ENCODE measurements at regions not wholly inside any gene's neighbourhood (a gene's known extent, or its start where the extent isn't known, plus 50 kb on each side); places are given as distances from the start of the nearest gene placed in this dataset.

DNA sequence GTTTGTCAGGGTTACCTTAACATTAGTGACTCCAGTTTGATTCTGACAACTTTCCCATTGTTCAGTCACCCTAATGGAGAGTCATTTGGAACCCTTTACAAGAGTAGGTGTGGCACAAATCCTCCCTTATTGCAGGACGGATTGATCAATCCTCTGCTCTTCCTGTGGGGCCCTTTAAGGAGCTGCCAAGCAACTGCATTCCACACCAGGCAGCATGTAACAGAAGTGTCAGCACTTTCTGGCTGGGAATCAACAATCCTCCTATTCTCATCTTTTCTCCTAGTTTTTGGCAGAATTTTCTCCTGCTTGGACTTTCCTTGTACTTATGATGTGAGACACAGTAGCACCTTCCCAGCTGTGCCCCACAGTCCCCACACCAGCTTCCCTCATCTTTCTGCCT is 177.8 kb downstream of the ST6GAL2 start:
- no peak for DNase-seq (ENCODE audit: low read depth)

DNA sequence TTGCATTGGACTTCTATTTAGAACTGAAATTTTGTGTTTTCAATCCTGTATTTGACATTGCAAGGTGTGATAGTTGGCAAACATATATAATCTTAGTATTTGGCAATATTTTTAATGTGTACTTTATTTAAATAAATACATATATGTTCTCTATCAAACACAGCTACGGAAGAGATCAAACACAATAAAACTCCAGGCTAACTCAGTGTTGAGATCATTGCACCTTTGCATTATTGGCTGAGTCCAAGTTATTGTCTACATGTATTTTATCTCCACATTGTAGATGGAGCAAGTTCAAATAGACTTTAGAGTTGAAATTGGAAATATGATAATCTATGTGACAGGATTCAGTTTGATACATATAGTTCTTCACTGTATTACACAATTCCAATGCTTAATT is 176.7 kb downstream of the ST6GAL2 start:
- DNase-seq (ENCODE audit: low read depth): no peak

DNA sequence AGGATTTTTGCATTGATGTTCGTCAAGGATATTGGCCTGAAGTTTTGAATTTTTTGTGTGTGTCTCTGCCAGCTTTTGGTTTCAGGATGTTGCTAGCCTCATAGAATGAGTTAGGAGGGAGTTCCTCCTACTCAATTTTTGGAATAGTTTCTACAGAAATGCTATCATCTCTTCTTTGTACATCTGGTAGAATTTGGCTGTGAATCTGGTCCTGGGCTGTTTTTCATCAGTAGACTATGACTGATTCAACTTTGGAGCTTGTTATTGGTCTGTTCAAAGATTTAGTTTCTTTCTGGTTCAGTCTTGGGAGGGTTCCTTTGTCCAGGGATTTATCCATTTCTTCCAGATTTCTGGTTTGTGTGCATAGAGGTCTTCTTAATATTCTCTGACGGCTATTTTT is 166.7 kb downstream of the ST6GAL2 start:
- DNase-seq (ENCODE audit: low read depth): no peak

DNA sequence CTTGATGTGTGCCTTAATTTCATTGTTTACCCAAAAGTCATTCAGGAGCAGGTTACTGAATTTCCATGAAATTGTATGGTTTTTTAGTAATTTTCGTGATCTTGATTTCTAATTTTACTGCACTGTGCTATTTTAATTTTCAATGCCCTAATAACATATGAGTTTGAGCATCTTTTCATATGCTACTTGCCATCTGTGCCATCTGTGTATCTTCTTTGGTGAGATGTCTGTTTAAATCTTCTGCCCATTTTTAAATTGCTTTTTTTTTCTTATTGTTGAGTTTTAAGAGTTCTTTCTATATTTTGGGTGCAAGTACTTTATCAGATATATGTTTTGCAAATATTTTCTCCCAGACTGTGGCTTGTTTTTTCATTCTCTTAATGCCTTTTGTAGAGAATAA is 165.9 kb downstream of the ST6GAL2 start:
- DNase-seq (ENCODE audit: low read depth): no peak

DNA sequence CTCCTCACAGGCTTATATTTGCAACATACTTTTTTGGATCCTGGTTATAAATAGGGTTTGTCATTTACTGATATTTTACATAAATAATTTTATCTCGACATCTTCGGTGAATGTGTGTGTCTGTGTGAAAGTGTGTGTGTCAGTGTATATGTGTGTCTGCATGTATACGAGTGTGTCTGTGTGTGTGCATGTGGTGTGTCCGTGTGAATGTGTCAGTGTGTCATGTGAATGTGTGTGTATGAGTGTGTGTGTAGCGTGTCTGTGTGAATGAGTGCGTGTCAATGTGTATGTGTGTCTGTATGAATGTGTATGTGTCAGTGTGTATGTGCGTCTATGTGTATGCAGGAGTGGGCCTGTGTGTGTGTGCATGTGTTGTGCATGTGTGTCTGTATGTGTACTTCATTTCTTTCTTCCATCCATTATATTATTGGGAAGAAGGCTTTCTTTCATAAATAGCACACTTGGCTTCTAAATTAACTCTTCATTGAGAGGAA is 161.6 kb downstream of the ST6GAL2 start:
- DNase-seq (ENCODE audit: low read depth): no peak

DNA sequence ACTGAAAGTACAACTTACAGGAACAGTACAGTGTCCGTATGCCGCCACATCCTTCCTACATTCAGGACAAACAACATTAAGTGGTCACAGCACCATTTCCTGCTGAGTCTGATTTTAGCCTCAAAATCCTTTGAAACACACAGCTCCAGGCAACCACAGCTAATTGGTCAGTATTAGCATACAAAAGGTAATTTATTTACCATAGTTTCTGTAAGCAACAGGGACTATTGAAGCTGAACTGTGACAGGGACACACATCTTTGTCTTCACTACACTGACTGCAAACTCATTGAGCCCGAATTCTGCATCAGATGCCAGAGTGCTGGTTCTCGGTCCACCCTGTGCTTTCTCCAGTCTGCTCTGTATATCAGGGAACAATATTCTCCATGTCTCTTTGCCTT is 151.8 kb downstream of the ST6GAL2 start:
- no peak for DNase-seq (ENCODE audit: low read depth)

DNA sequence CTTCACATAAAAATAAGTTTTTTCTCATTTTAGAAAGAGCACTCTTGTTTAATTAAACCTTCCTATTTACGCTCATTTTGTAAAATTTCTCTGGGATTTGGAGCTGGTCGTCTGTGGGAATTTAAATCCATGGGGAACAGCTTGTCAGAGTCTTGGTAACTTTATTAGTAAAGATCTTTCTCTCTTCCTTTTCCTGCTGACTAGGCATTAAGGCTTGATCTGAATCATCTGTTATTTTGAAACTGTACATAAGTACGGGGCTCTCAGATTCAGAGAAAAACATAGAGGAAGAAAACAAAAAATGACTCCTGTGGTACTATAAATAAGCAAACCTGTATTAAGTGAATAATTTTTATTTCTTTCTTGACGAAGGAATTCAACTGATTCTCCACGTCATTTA is 150.2 kb downstream of the ST6GAL2 start:
- no peak for DNase-seq (ENCODE audit: low read depth)

DNA sequence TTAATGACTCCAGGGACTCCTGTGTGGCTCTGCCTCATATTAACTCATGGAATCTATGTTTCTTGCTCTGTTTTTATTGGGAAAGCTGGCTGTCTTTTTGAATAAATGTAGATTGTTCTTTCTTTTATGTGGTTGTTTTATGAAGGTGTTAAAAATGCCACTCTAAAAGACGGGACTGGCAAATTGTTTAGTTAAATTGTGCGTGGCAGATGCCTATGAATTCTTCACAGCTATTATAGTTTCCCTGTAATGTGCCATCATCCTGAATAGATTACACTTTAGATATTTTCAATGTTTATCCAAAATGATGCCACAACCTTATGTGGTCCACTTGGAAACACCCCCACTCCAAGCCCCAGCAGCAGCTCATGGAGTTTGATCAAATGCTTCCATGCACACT is 149.7 kb downstream of the ST6GAL2 start:
- no peak for DNase-seq (ENCODE audit: low read depth)

DNA sequence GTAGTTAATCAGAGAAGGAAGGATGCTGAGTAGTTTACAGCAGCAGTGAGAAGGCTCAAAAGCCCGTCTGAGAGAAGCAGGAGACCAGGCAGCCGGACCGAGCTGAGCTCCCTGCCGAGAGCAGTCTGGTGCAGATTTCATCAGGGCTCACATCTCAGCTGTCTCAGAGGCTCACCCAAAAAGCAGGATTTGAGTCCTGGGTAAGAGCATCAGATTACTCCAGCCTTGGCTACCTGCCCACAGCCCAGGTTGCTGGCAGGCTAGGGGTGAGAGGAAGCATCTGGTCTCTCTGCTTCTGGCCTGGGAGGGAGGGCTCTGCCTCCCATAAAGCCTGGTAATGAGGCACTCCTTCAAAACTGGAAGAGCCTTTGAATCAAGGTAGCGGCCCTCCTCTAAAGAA is 140.5 kb downstream of the ST6GAL2 start:
- no peak for DNase-seq (ENCODE audit: low read depth)

DNA sequence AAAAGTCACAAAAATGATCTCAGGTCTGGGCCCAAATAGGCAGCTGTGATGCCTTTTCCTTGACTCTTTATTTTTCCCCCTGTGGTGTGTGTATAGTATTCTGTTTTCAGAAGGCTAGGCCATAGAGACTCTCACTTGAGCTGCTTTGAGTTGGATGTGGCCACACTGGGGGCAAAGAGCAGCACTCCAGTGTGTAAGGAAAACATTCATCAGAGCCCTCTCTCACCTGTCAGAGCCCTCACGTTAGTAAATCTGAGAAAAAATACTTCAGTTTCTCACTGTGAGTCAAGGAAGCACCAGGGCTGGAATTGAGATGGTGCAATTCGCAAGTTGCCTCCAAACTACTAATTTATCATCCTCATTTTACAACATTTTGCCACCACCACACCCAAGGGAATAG is 136.1 kb downstream of the ST6GAL2 start:
- DNase-seq (ENCODE audit: low read depth): no peak
